Osteocyte (in vitro differentiated cells): ENCODE measurements at regions not wholly inside any gene's neighbourhood (a gene's known extent, or its start where the extent isn't known, plus 50 kb on each side); places are given as distances from the start of the nearest gene placed in this dataset.

Source experiments
- DNase-seq: peaks from one replicate; pipeline ENCODE4 v3.0.0; 2021; ENCODE audit warnings: mixed read lengths; ENCODE audit not compliant: unreplicated experiment; ENCODE audit errors: extremely low spot score
- H3K27ac Mint-ChIP-seq: one replicate; pipeline ENCODE4 v1.8.0; 2021; ENCODE audit warnings: mild to moderate bottlenecking, mixed read lengths; ENCODE audit not compliant: unreplicated experiment
- H3K27me3 Mint-ChIP-seq: one replicate; pipeline ENCODE4 v1.8.0; 2021; ENCODE audit warnings: mixed read lengths; ENCODE audit not compliant: unreplicated experiment
- H3K36me3 Mint-ChIP-seq: one replicate; pipeline ENCODE4 v1.8.0; 2021; ENCODE audit warnings: mixed read lengths; ENCODE audit not compliant: unreplicated experiment
- H3K4me1 Mint-ChIP-seq: one replicate; pipeline ENCODE4 v1.8.0; 2021; ENCODE audit warnings: mixed read lengths; ENCODE audit not compliant: unreplicated experiment
- H3K4me3 Mint-ChIP-seq: one replicate; pipeline ENCODE4 v1.8.0; 2021; ENCODE audit warnings: mild to moderate bottlenecking, moderate library complexity, mixed read lengths; ENCODE audit not compliant: unreplicated experiment
- H3K9me3 Mint-ChIP-seq: one replicate; pipeline ENCODE4 v1.8.0; 2021; ENCODE audit warnings: mixed read lengths; ENCODE audit not compliant: unreplicated experiment
- CTCF ChIP-seq: fragments of 200-600 bp; sonication (generic); IDR thresholded peaks from 2 replicates; pipeline ENCODE4 v1.5.0; 2021; ENCODE audit warnings: antibody characterized with exemption, mild to moderate bottlenecking, moderate library complexity

GRCh38 chr3:9311228-9311627 lies 51.6 kb upstream of the THUMPD3 start:
- TF ChIP-seq CTCF = no peak
- no peak overlapping the region for H3K4me3 Mint-ChIP-seq

More at GRCh38 chr3:9311228-9311627, 51.6 kb upstream of the THUMPD3 start:
- H3K27me3 Mint-ChIP-seq = peaks cover under 1% of the 10 kb centered on the region
- no peak for DNase-seq
- H3K36me3 Mint-ChIP-seq = no peaks in the 10 kb centered on the region
- H3K27ac Mint-ChIP-seq = no peak overlapping the region
- H3K4me1 Mint-ChIP-seq = no peaks in the 10 kb centered on the region
- no peaks in the 10 kb centered on the region for H3K9me3 Mint-ChIP-seq
